Sigmoid colon (tissue), 4 donors: ENCODE measurements at regions not wholly inside any gene's neighbourhood (a gene's known extent, or its start where the extent isn't known, plus 50 kb on each side); places are given as distances from the start of the nearest gene placed in this dataset.

Source experiments
- POLR2A ChIP-seq, 2 donors: fragments of 450-650 bp; IDR thresholded peaks; one replicate each; pipeline ENCODE4 v1.6.1; 2016; ENCODE audit warnings: antibody characterized with exemption in 2 of 2, mild to moderate bottlenecking in 2 of 2, moderate library complexity in 2 of 2
- POLR2AphosphoS5 ChIP-seq, 4 donors: sonication (generic); formaldehyde crosslinking; IDR thresholded peaks; one replicate each; pipeline ENCODE4 v1.6.1; 2017; ENCODE audit warnings: antibody characterized with exemption in 4 of 4

DNA sequence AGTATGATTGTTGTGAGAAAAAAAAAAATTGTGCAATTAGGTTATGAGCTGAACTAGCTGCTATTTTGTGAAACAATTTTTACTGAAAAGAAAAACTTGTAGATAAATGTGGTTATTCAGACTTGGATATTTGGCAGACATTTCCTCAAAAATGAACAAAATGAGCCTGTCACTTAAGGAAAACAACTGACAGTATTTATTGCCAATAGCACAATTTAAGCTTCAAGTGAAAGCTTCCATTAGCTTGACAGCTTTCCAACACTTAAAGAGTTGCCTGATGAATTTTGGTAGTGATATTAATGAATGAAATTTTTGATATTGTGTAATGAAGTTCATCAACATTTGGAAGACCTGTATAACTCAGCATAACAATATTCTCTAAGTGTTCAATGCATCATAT, 116.1 kb upstream of the RGS1 start:
- TF ChIP-seq POLR2A (IDR thresholded peaks at IDR 0.05) = no peak
- TF ChIP-seq POLR2AphosphoS5 (IDR thresholded peaks at IDR 0.05) = no peak
